A673 (cell line): ENCODE measurements at regions not wholly inside any gene's neighbourhood (a gene's known extent, or its start where the extent isn't known, plus 50 kb on each side); places are given as distances from the start of the nearest gene placed in this dataset.

Experiments
- EZH2 ChIP-seq: fragments of 200-600 bp; sonication (generic); IDR thresholded peaks from 2 replicates; pipeline ENCODE4 v1.6.1; 2017; ENCODE audit warnings: borderline replicate concordance, low read depth, mild to moderate bottlenecking, mixed read lengths, antibody characterized with exemption, low read length; ENCODE audit not compliant: poor library complexity, severe bottlenecking
- TF ChIP-seq, protein P1 (sequence below): fragments of 300-800, 200-600 bp; sonication (generic); conservative IDR thresholded peaks from 2 replicates; pipeline ENCODE4 v1.5.1; 2017; ENCODE audit warnings: low read depth, mild to moderate bottlenecking, antibody characterized with exemption, low read length, moderate library complexity, mixed read lengths

GRCh38 chr1:200304171-200304570 is 105.7 kb downstream of the ZNF281 start:
- TF ChIP-seq, protein P1, sequence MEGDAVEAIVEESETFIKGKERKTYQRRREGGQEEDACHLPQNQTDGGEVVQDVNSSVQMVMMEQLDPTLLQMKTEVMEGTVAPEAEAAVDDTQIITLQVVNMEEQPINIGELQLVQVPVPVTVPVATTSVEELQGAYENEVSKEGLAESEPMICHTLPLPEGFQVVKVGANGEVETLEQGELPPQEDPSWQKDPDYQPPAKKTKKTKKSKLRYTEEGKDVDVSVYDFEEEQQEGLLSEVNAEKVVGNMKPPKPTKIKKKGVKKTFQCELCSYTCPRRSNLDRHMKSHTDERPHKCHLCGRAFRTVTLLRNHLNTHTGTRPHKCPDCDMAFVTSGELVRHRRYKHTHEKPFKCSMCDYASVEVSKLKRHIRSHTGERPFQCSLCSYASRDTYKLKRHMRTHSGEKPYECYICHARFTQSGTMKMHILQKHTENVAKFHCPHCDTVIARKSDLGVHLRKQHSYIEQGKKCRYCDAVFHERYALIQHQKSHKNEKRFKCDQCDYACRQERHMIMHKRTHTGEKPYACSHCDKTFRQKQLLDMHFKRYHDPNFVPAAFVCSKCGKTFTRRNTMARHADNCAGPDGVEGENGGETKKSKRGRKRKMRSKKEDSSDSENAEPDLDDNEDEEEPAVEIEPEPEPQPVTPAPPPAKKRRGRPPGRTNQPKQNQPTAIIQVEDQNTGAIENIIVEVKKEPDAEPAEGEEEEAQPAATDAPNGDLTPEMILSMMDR, result no peak
- TF ChIP-seq EZH2, result no peak
